Esophagus muscularis mucosa (tissue), 4 donors: ENCODE measurements at regions not wholly inside any gene's neighbourhood (a gene's known extent, or its start where the extent isn't known, plus 50 kb on each side); places are given as distances from the start of the nearest gene placed in this dataset.

Source experiments
- CTCF ChIP-seq, 3 experiments: fragments of 200-600 bp in 2 of 3; fragments of 450-650 bp in 1 of 3; sonication (generic) in 2 of 3; IDR thresholded peaks; one replicate each; pipeline ENCODE4 v1.5.1; 2017 to 2019; ENCODE audit warnings: antibody characterized with exemption in 3 of 3, mild to moderate bottlenecking in 2 of 3, moderate library complexity in 1 of 3
- EP300 ChIP-seq: sonication (generic); formaldehyde crosslinking; IDR thresholded peaks from one replicate; pipeline ENCODE4 v1.6.1; 2017; ENCODE audit warnings: antibody characterized with exemption
- POLR2A ChIP-seq: fragments of 450-650 bp; IDR thresholded peaks from one replicate; pipeline ENCODE4 v1.6.1; 2017; ENCODE audit warnings: antibody characterized with exemption, moderate library complexity, mild to moderate bottlenecking, low read depth
- POLR2AphosphoS5 ChIP-seq, 2 donors: sonication (generic); formaldehyde crosslinking; IDR thresholded peaks; one replicate each; pipeline ENCODE4 v1.6.1; 2017; ENCODE audit warnings: antibody characterized with exemption in 2 of 2

GRCh38 chr17:79439493-79439892 lies 171.4 kb downstream of the RBFOX3 start:
- no peak for TF ChIP-seq POLR2A
- TF ChIP-seq CTCF (IDR thresholded peaks at IDR 0.05) = no peak
- TF ChIP-seq POLR2AphosphoS5 (IDR thresholded peaks at IDR 0.05) = no peak
- TF ChIP-seq EP300 = no peak
